NCI-H446 treated with DMSO at 0.1 percent for 48 hours (cell line): ENCODE measurements at regions not wholly inside any gene's neighbourhood (a gene's known extent, or its start where the extent isn't known, plus 50 kb on each side); places are given as distances from the start of the nearest gene placed in this dataset.

Source experiments
- DNase-seq: peaks from one replicate; lab custom pipeline; 2025; lab: John Stamatoyannopoulos, UW

DNA sequence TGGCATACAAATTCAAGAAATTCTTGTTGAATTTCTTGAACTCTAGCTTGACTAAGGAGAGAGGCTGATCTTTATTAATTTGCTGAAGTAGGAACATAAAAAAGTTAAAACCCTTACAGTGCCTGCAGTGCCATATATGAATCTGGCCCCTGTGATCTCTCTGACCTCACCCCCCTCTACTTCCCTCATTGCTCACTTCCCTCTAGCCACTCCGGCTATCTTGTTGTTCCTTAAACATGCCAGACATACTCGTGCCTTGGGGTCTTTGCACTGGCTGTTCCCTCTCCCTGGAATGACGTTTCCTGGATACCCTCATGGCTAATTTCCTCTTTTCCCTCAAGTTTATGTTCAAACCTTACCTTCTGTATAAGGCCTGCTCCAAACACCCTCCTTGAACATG is 246.3 kb upstream of the SIX2 start:
- no peak for DNase-seq

DNA sequence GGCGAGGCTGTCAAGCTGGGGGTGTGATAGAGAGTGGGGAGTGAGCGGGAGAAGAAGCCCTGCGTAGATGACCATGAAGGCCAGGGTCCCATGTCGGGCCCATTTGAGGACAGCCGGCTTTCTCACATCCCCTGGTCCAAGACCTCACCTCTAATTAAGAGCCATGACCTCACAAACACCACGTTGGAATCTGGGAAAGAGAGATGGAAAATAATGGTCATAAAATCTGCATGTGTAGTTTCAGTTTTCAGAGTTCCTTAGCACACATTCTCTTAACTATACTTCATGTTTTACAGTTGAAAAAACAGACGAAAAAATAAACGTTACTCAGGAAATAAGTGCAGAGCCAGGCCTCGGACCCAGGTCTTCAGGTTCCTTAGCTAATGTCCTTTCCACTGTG is 244.8 kb upstream of the SIX2 start:
- DNase-seq: no peak

DNA sequence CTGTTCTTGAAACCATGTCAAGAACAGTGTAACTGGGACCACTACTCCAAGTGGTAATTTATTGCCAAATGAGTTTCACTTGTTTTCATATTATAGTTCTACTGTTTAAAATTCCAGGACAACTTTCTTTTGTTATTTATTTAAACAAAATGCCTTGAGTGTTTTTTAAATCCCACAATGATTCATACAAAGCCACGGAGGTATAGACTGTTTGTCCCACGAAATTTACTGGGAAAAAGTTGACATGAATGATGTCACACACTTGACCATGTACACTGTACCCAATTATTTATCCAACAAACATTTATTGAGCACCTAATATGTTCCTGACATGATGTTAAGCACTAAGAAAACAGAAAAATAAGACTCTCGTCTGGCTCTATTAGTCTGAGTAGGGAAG is 243.9 kb upstream of the SIX2 start:
- no peak for DNase-seq

DNA sequence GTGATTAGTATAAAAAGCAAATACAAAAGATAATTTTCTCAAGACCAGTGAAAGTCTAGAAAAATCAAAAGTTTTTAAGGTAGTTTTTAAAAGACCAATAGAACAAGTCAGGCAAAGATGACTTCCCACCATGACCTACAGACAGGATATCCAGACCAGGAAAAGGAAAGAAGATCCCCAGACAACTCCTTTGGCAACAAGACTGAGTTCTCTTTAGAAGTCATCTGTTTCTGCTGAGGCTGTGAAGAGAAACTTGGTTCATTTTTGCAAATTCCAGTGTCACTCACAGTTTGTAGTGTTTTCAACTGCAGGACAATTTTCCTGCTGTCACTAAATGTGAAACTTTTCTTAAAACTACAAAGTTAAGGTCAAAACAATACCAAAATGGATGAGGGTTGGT is 240.9 kb upstream of the SIX2 start:
- no peak for DNase-seq

DNA sequence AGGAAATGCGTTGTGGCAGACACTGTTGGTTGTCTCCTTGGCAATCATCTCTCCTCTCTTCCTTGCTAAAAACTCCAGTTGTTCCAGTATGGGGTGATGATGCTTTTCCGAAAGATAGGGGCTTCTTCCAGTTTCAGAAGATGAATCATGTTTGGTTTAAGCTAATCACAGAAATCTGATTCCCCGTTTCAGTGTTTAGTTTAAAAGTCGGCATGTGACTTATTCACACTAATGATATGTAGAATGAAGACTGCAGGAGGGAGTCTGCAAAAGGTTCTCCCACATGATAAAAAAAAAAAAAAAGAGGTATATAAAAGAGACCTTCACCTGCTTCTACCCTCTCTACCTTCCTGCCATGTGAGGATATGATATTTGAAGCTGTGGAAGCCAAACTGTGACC is 239.0 kb upstream of the SIX2 start:
- DNase-seq: no peak

DNA sequence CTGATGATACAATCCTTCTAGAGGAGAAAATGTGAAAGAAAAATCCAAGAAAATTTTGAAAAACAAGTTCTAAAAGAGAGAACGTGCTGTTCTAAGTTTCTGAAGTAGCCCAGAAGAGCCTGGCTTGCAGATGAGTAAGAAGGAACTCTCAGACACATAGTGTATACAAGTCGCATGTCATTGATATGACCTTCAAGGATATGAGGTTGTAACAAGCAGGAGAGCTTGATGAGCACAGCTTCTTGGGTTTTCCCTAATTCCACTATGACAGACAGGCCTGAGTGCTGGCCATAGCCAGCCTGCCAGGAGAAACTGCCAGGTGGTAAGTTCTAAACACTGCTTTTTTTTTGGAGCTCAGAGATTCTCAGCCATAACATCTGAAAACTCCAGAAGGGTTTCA is 235.7 kb upstream of the SIX2 start:
- DNase-seq: no peak

DNA sequence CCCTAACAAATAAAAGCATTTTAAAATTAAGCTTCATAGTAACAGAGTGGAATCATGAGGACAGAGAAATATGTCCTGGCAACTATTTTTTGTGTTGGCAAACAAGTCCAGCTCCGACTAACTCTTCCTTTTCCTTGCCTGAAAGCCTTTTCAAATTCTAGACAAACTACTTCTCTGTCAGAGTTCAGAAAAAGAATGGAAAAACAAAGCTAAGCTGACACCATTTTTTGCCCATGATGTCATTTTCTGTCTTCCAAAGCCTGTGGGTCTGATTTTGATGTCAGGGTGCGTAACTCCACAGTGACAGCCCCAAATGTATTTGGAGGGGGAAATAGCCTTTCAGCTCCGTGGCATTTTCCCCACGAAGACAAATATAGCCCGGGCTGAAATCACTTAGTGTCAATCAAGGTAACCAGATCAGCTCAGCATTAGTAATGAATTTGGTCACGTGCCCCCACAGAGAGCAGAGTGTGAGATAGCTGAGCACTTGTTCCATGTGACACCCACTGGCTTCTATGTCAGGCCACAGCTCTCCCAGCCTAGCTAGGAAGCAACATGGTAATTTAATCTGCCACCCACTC is 233.0 kb upstream of the SIX2 start:
- DNase-seq: no peak

DNA sequence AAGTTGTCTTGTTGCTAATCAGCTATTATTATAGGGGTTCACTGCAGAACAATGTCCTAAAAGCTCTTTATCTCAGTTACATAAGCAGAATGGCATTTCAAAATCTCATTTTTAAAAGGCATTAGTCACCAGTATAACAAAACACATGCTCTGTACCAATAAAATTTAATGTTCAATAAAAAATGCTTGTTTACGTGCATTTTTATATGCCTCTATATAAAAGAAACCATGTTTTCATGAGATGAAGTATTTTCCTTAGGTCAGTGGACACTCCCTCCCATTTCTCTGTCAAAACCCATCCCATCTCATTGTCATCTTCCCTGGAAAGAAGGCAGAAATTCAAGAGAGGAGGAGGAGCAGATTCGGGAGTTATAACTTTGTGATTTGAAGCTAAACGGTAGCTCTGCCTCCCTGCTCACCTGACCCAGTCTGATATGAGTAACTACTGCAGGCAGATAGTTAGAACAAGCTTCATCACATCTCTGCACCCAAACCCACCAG is 231.9 kb upstream of the SIX2 start:
- no peak for DNase-seq

DNA sequence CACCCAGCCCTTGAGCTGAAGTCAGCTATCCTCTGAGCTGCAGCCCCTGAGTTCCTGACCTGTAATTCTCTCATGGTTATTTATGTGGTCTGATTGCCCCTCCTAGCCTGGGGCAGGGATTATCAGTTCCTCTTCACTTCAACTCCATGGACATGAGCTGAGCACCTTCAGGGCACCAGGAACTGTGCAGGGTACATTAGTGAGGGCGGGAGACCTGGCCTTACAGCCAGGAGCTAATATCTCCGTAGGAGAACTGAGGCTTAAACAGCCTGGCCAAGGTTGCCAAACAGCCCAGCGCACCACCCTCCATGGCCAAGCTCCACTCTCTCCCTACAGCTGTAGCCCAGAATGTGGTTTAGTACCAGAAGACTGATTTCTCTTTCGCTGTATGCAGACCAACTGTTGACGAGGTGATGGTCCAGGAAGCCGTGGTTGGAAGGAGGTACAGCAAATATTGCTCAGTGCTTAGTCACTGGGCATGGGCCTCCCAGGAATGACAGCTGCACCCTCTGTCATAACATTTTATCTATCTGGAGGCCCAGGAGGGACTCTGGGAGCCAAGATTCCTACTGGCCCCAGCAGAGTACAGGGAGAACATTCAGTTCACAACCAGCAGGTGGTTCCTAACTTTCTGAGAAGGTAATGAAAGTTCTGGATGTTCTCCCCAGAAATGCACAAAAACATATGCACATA is 228.7 kb upstream of the SIX2 start:
- peak; percentile 46 for DNase-seq

DNA sequence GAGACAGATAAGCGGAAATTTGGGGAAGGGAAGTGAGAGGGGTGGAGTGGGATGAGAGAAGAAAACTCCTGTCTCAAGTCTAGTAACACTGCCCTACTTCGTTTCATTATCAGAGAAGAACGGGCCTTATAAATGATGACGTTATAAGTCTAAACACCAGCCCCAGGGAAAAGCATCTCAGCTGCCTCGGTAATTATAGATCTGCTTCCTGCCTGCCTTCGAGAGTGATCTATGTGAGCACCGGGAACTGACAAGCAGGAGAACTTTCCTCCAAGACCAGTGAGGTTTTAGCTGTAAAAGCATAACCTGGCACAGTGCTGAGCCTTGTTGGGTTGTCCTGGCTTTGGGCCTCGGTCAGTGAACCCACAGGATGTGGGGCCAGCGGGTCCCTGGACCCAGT is 227.9 kb upstream of the SIX2 start:
- DNase-seq: no peak

DNA sequence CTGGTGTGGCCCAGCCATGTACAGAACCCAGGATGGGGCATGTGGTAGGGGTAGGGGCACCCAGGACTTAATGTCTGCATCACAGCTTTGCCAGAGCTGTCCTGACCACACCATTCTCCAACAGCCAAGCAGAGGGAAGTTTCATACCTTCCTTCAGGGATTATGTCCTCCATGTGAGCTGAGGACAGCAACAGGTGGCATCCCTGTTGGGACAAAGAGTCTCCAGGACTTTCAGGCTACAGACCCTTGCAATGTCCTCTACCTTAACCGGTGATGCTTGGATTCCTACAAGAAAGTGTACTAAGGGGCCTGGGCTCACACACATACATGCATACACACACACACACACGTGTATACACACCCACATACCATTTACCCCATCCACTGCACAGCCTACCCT is 227.0 kb upstream of the SIX2 start:
- no peak for DNase-seq

DNA sequence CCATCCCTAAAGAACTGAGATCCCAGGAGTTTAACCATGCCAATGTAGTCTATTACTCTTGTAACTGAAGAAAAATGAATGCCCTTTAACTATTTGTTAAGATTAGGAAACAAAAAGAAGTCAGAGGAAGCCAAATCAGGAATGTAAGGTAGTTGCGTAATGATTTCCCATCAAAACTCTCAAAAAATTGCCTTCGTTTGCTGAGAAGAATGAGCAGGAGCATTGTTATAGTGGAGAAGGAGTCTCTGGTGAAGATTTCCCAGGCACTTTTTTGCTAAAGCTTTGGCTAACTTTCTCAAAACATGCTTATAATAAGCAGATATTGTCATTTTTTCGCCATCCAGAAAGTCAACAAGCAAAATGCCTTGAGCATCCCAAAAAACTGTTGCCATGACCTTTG is 224.0 kb upstream of the SIX2 start:
- no peak for DNase-seq

DNA sequence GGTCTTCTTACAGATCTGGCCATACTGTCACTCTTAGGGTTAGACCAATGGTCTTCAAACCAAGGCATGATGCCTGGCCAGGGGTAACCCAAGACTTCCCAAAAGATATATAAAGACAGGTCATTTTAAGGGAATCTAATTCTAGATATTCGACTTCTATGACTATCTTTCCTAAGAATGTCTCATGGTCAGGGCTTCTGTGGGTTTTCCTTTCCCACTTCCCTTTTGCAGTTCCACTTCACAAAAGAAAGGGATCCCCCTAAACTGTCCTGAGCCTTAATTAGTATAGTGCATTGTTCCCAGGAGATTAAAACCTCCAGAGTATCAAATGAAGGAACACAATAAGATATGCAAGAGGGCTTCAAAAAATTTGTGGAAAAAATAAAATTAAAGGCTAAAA is 223.6 kb upstream of the SIX2 start:
- DNase-seq: no peak

DNA sequence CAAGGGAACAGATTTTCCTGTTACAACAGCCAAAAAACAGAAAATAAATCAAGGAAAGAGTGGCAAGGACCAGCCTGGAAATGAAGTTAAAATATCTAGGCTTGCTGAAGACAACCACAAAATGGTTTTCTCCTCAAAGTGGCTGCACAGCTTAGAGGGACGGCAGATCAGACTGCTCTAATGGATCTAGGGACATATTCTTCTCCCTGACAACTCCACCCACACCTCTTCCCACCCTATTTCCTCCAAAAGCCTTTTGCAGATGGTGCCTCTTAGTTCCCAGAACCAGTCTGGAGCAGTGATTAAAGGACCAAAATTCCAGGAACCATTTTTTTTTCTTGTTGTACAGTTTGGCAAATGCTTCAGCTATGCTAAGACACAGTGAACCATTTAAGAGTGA is 220.2 kb upstream of the SIX2 start:
- no peak for DNase-seq

DNA sequence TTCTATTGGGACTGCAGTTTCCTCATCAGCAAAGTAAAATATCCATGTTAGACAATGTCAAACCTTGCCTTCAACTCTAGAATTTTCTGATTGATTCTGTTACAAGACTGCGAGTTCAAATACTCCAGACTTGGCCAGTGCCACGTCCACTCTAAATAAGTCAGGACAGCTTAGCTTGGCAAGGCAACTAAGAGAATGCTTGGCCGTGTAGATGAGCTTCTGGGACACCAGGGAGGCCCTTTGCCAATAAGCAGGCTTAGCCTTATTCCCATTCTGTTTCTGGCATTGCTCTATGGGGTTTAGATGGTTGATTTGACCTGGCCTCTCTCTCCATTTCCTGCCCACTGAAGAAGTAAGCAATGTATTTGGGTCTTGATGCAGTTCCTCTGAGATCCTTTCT is 218.1 kb upstream of the SIX2 start:
- no peak for DNase-seq

DNA sequence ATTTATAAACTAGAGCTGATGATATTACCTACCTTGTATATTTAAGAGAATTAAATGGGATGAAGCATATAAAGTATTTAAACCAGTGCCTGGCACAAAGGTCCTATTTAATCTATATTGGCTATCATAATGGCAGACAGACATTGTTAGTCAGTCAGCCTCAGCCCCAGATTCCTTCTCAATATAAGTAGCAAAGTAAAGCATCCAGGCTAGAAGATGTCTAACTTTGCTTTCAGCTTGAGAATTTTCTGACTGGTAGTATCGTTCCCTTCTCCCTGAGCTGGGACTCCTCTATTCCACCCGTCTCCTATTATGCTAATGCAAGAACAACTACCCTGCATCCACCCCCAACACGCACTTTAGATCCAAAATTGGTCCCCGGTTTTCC is 215.7 kb upstream of the SIX2 start:
- no peak for DNase-seq

DNA sequence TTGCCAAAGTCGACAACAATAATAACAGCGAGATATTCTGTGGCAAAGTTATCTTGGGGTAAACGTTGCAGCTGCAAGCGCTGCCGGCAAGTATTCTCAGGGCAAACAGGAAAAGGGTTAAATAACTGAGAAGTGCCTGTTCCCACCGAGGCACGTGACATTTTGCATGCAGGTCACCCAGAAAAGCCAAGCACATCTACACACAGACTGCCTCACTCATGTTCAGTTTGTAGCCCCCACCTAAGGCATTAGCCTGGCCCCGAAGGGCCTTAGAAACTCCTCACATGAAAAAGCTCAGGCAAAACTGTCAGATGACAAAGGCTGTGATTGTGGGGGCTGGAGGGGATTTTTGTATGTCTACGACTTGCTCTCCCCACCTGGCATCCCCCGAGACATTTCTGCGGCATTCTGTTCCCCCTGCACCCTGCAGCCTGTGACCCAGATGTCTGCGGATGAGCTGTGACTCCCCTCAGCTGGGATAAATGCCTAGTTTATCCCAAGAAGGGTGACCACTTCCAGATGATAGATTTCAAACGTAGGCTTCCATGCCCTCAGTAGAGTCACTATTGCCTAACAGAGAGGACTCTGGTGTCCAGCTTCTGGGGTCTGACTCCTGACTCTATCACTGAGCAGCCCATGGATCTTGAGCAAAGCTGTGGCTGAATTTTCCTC is 215.2 kb upstream of the SIX2 start:
- DNase-seq: no peak

DNA sequence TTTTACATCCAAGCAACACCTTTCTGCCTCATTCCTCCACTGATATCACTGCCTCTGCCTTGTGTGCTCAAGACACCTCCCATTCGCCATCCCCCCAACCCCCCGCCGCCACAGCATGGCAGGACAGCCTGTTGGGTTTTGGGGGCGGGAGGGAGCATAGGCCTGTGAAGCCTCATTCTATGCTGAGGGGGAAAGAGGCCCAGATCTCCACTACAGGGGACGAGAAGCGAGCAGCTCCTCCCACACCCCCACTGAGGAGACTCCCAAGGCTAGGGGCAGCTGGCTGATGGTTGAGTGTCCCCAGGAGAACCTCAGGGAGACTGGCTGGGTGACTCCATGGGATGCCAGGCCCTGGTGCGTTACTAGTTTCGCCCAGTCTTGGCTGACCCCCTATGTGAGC is 214.3 kb upstream of the SIX2 start:
- no peak for DNase-seq

DNA sequence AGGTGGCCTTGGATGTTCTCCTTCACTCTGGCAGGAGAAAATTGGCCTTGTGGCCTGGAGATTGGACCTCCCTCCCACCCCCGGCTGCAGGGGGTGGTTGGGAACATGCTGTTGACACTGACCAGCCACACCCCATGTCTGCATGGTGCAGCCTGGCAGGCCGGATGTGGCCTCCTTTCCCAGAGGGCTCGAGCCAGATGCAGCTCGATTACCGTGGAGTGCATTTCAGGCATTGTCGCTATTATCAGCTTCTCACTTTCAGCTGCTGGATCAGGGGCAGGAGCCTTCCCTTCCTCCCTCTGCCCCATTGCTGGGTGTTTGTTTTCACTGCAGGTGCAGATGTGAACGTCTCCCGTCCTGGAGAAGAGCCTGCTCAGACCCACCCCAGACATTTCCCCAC is 211.0 kb upstream of the SIX2 start:
- DNase-seq: no peak

DNA sequence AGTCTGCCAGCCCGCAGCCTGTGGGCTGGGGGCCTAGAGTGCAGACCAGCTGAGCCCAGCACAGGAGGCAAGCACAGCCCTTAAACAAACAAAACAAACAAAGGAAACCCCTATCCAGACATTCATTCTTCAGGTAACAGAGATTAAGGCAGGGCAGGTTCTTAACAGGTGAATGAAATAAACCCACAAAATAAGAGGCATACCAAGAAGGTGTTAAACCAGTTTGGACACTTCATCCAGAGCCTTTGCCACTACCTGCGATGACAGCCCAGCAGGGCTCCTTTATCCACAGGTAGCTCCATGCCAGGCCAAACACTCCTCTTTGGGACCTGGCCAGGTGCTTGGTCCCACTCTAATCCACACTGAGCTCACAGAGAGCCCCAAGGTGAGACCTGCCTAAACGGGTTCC is 209.7 kb upstream of the SIX2 start:
- DNase-seq: no peak

DNA sequence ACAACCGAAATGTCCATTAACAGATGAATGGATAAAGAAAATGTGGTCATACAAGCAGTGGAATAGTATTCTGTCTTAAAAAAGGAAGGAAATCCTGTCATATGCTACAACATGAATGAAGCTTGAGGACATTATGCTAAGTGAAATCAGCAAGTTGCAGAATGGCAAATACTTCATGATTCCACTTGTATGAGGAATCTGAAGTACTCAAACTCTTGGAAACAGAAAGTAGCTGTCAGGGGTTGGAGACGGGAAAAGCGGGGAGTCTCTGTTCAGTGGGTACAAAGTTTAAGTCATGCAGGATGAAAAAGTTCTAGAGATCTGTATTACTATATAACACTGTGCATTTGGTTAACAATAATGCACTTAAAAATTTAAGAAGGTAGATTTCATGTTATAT is 209.0 kb upstream of the SIX2 start:
- DNase-seq: no peak

DNA sequence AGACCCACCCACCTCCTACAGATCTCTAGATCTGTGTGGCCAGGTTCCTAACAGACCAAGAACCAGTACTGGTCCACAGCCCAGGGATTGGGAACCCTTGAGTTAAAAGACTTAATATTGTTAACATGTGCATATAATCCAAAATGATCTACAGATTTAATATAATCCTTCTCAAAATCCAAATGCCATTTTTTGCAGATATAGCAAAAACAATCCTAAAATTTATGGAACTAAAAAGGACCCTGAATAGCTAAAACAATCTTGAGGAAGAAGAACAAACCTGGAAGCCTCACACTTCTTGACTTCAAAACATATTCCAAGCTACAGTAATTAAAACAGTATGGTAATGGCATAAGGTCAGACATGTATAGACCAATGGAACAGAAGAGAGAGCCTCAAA is 206.9 kb upstream of the SIX2 start:
- no peak for DNase-seq

DNA sequence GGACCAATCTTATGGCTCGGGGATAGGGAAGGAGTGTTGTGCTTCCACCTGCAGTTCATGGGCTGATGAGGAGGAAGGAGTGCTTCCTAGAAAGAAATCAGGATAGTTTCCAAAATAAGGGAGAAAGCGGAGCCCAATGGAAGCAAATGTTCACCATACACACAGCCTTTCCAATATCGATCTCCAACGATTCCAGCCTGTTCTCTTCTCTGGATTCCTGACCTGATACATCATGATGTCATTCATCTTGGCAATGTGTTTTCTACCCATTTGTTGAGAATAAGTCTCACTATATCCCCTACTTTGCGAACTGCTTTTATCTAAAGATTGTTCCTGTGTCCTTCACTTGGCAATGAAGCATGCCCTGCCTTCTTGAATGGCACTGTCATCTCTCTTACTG is 205.3 kb upstream of the SIX2 start:
- no peak for DNase-seq
